T1000 (cell line): ENCODE measurements at regions not wholly inside any gene's neighbourhood (a gene's known extent, or its start where the extent isn't known, plus 50 kb on each side); places are given as distances from the start of the nearest gene placed in this dataset.

Experiments
- DNase-seq: peaks from one replicate; lab custom pipeline; 2025; ENCODE audit warnings: mixed read lengths; lab: John Stamatoyannopoulos, UW

DNA sequence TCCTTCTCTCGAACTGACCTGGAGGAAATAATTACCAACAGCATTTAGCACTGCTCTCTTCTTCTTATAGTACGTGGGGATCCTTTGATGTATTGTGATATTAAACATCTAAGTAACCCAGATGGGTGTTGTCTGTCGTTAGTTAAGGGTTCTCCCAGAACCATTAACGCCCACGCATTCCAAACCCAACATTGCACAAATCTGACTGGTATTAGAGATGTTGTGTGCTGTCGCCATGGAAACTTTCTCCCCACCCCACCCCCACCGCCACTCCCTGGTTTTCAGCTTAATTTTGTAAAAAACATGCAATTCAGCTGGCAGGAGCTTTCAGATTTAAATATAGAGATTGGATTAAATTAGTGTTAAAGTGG is 1495.2 kb downstream of the TBC1D22A start:
- DNase-seq = no peak

GRCh38 chr22:48256776-48257684 is 1494.6 kb downstream of the TBC1D22A start:
- DNase-seq = no peak

DNA sequence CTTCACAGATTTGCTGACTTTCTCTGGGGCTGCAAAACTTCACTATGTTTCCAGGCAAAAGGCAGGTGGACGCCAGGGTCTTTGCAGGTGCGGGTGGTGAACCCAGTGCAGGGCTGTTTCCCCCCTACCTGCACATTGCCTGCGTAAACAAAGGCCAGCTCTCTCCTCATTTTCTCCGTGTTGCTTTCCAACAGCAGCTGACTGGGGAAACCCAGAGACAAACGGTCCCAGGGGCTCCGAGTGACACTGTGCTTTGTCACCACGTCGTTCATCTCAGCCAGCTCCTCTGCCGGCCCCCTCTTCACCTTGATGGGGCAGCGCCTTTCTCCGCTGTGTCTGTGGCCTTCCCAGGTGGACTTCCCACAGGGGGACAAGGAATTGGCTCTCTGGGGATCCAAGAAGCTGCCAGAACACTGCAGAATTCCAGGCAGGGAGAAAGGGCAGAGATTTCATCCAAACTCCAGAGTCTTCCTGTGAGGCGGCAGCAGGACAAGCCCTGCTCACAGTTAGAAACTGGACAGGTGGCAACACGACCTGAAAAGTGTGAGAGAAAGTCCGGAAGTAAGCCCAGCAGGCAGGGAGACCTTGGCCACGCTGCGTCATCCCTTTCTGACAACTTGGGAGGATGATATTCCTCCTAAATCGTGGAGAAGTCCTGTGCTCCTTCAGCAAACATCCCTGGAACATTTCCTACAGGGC is 1493.7 kb downstream of the TBC1D22A start:
- no peak for DNase-seq

DNA sequence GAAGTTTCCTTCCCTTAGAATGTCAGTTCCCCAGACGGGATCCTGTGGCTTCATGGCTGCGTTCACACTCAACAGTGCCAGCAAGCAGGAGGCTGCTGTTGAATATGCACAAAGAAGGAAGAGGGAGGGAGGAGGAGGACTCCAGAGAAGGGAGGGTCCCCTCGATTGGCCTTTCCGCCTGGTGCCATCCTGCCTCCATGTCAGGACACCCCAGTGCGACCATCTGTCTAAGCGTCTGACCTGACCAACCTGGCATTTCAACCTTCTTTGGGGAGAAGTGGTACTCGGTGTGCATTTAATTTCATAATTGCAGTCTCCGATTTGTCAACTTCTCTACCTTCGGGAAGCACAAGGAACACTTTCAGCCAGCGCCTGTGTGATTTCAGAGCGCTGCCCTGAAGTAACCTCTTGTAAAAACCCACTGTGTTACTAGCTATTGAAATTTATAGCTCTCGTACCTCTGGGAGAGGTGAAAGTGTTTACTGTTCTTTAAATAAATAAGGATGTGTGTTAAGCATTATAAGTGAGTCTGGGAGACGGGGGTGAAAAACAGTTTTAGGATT is 1491.9 kb downstream of the TBC1D22A start:
- DNase-seq = no peak

GRCh38 chr22:48253573-48253972 is 1491.1 kb downstream of the TBC1D22A start:
- DNase-seq = no peak

GRCh38 chr22:48253136-48253535 is 1490.7 kb downstream of the TBC1D22A start:
- no peak for DNase-seq

DNA sequence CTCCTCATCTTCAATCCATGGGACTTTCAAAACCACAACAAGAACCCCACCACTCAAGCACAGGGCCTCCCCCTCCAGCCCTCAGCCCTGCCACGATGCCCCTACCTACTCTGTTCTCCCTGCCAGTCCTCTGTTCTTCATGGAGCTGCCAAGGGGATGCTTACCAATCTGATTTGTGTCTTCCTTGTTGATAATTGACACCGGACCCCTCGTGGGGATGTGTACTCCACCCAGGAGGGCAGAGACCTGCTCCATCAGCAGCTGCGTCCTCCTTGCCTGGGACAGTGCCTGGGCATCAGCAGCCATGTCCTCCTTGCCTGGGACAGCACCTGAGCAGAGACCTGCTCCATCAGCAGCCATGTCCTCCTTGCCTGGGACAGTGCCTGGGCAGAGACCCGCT is 1489.2 kb downstream of the TBC1D22A start:
- no peak for DNase-seq

GRCh38 chr22:48250937-48251530 is 1488.6 kb downstream of the TBC1D22A start:
- DNase-seq = no peak

DNA sequence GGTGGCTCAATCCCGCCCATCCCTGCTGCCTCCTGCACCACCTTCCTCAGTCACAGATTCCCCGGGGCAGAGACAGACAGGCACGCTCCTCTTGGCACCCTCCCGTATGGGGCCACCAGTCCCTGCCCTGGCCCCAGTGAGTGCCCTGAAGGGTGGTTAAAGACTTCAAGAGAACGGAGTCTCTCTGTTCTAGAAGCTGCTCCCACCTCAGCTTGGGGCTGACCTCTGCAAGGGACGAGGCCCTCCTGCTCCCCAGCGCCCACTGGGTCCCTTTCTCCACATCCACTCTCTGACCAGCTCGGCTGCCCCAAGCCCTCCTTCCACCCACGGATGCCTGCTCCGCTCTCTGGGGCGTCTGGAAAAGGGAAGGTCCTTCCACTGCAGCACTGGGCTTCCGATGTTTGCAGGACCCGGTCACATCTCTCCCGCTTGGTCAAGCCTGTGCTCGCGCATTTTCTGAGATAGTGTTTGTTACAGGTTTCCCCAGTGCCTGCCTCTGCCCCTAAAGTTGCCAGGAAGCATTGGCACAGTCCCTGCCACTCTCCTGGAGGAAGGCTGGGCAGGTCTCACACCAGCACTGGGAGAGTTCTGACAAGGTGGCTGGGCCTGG is 1487.9 kb downstream of the TBC1D22A start:
- DNase-seq = no peak

DNA sequence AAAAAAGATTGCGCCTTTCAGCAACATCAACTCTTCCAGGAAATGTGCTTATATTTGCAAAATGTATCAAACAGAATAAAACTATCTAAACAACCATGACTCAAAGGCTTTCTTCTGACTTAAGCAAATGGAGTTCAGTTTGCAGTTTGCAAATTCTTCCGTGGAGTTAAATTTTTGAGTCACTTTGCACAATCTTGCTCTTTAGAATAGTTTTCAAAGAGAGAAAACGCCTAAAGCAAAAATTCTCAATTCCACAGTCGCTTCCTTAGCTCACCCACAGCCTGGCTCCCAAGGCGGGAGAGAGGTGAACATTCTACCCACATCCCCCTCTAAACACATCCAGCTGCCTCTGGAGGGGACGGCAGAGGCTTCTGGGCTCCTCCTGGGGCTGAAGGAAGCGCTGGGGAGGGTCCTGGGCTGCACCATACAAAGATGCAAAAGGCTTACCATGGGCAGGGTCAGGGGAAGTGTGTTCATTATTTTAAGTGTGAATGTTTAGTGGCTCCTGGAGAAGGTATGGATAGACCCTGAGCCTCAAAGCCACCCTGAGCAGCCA is 1487.3 kb downstream of the TBC1D22A start:
- no peak for DNase-seq

- no peak for DNase-seq
Measured at GRCh38 chr22:48248901-48249455, 1486.5 kb downstream of the TBC1D22A start.

GRCh38 chr22:48247829-48248228 is 1485.4 kb downstream of the TBC1D22A start:
- DNase-seq = no peak

DNA sequence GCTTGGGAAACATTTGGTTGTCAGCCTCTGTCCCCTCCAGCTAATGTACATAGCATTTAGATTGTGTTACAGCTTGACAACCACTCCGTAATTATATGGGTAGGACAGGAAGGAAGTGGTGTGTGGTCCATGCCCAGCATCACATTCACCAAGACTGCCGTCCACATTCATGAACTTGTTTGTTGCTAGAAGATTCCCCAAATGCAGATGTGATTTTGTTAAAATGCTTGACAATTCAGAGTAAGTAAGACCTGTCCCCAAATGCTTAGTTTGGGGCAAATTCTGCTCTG is 1482.7 kb downstream of the TBC1D22A start:
- no peak for DNase-seq

GRCh38 chr22:48244388-48245195 is 1482.1 kb downstream of the TBC1D22A start:
- DNase-seq = no peak

DNA sequence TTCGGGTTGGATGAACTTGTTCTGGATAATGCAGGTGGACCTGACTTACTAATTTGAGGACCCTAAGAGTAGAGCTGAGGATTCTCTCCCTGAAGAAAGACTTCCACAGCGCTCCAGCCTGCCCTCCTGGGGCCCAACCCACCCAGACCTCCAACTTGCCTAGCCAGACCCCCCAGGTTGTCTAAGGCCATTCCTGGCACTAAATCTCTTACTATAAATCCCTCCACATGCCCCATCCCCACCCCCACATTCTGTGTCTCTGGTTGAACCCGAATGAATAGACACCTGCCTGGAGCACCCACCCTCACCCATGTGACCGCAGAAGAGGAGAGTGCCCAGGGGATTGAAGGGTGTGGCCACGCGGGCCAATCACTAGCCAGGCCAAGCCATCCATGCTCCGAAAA is 1480.0 kb downstream of the TBC1D22A start:
- DNase-seq = no peak

GRCh38 chr22:48241658-48242057 is 1479.2 kb downstream of the TBC1D22A start:
- DNase-seq = no peak

- no peak for DNase-seq
Measured at GRCh38 chr22:48240935-48241230, 1478.4 kb downstream of the TBC1D22A start.

DNA sequence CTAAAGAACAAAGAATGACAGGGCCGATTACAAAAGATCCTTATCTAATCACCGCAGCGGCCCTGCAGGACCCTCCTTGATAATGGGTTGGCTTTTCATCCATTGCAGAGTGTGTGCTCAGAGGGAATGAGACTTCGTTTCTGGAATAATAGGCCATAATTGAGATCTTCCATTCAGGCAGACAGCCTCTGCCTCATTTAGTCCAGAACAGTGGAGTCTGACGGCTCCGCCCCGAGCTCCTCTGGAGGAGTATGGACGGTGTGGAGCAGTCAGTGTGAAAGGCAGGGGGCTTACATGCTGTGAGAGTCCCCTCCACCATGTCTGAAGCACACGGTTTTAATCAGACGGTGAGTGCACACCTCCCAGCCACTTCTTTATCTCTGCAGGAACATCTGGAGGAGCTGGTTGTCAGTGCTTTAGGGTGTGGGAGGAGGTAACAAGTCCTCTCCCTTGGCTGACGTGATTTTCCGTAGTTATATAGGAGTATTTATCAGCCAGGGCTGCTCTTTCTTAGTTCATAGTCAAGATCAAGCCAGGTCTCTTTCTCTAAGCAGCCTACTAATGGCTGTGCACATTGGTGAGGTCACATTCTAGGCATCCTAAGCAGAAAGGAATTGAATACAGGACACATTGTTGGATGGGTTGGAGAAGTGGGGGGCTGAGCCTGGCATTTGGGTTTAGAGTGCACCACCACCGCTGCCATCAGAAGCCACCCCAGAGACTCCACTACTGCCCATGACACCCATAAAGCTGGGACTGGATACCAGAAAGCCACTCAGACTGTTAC is 1477.9 kb downstream of the TBC1D22A start:
- no peak for DNase-seq

DNA sequence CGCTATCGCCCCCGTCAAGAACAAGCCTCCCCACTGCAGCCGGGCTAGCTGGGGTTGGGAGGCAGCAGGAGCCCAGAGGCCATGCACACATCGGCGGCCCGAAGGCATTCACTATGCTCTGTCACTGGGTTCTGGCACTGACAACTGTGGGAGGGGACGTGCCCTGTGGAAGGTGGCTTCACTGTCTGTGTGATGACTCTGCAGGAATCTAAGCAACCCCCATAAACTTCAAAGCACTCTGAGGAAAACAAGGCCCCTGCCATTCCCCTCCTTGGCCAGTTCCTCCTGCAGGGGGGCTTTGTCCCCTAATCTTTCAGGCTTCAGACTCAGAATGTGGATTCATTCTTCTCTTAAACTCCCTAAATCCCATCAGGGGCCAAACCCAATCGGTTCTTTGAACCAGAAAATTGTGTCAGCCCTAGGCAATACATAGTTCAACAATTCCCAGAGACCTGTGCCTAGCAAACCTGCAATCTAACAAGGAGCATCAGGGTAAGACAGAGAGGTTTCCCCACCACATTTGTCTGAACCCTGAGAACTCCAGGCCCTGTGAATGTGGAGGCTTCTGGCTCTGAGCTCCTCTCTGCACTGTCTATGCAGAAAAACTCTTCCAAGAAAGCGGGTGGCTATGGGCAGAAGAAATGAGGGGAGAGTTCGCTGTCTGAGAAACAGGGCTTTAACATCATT is 1477.2 kb downstream of the TBC1D22A start:
- DNase-seq = no peak

- DNase-seq = no peak
Measured at GRCh38 chr22:48238966-48239365, 1476.5 kb downstream of the TBC1D22A start.
